ENCODE measurements at regions not wholly inside any gene's neighbourhood (a gene's known extent, or its start where the extent isn't known, plus 50 kb on each side); places are given as distances from the start of the nearest gene placed in this dataset.

DNA sequence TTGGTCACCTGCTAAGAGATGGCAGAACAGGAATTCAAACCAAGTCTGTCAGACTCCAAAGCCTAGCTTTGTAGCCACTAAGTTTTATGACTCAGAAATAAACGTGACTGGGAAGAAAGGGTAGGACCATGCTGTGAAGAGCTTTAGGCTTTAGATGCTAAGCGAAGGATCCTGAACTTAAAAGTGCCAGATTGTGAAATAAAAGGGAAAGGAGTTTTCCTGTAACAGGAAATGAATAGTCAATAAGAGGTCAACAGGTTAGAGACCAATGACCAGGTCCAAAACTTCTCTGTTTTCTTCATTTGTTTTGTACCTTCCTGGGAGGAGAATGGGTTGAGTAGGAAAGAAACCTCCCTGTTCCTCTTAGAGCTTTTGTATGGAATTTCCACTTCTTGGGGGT lies 98.8 kb upstream of the EOLA2 start (continued):
- TF ChIP-seq ZNF296 (CRISPR knock-in tag; conservative IDR thresholded peaks at IDR 0.05), result no peak
- TF ChIP-seq, protein P1, sequence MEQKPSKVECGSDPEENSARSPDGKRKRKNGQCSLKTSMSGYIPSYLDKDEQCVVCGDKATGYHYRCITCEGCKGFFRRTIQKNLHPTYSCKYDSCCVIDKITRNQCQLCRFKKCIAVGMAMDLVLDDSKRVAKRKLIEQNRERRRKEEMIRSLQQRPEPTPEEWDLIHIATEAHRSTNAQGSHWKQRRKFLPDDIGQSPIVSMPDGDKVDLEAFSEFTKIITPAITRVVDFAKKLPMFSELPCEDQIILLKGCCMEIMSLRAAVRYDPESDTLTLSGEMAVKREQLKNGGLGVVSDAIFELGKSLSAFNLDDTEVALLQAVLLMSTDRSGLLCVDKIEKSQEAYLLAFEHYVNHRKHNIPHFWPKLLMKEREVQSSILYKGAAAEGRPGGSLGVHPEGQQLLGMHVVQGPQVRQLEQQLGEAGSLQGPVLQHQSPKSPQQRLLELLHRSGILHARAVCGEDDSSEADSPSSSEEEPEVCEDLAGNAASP (CRISPR knock-in tag; IDR thresholded peaks at IDR 0.05; ENCODE audit: borderline replicate concordance), result no peak
- no peak for TF ChIP-seq MZF1 (CRISPR knock-in tag; IDR thresholded peaks at IDR 0.05; ENCODE audit: borderline replicate concordance)
- TF ChIP-seq, protein P2, sequence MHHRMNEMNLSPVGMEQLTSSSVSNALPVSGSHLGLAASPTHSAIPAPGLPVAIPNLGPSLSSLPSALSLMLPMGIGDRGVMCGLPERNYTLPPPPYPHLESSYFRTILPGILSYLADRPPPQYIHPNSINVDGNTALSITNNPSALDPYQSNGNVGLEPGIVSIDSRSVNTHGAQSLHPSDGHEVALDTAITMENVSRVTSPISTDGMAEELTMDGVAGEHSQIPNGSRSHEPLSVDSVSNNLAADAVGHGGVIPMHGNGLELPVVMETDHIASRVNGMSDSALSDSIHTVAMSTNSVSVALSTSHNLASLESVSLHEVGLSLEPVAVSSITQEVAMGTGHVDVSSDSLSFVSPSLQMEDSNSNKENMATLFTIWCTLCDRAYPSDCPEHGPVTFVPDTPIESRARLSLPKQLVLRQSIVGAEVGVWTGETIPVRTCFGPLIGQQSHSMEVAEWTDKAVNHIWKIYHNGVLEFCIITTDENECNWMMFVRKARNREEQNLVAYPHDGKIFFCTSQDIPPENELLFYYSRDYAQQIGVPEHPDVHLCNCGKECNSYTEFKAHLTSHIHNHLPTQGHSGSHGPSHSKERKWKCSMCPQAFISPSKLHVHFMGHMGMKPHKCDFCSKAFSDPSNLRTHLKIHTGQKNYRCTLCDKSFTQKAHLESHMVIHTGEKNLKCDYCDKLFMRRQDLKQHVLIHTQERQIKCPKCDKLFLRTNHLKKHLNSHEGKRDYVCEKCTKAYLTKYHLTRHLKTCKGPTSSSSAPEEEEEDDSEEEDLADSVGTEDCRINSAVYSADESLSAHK (CRISPR knock-in tag; IDR thresholded peaks at IDR 0.05; ENCODE audit: borderline replicate concordance), result no peak
- TF ChIP-seq GATAD2A (CRISPR knock-in tag; IDR thresholded peaks at IDR 0.05), result peak; percentile 59
- TF ChIP-seq, protein P3, sequence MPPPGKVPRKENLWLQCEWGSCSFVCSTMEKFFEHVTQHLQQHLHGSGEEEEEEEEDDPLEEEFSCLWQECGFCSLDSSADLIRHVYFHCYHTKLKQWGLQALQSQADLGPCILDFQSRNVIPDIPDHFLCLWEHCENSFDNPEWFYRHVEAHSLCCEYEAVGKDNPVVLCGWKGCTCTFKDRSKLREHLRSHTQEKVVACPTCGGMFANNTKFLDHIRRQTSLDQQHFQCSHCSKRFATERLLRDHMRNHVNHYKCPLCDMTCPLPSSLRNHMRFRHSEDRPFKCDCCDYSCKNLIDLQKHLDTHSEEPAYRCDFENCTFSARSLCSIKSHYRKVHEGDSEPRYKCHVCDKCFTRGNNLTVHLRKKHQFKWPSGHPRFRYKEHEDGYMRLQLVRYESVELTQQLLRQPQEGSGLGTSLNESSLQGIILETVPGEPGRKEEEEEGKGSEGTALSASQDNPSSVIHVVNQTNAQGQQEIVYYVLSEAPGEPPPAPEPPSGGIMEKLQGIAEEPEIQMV (CRISPR knock-in tag; IDR thresholded peaks at IDR 0.05; ENCODE audit: low read depth), result no peak
- TF ChIP-seq HNRNPUL1 (IDR thresholded peaks at IDR 0.05; ENCODE audit: low read depth, low read length), result no peak
- TF ChIP-seq ZNF567 (CRISPR knock-in tag; IDR thresholded peaks at IDR 0.05; ENCODE audit: borderline replicate concordance), result no peak
- no peak for TF ChIP-seq CCDC6 (CRISPR knock-in tag; IDR thresholded peaks at IDR 0.05)
- TF ChIP-seq KLF9 (CRISPR knock-in tag; IDR thresholded peaks at IDR 0.05; ENCODE audit: low read depth), result no peak
- TF ChIP-seq, protein P4, sequence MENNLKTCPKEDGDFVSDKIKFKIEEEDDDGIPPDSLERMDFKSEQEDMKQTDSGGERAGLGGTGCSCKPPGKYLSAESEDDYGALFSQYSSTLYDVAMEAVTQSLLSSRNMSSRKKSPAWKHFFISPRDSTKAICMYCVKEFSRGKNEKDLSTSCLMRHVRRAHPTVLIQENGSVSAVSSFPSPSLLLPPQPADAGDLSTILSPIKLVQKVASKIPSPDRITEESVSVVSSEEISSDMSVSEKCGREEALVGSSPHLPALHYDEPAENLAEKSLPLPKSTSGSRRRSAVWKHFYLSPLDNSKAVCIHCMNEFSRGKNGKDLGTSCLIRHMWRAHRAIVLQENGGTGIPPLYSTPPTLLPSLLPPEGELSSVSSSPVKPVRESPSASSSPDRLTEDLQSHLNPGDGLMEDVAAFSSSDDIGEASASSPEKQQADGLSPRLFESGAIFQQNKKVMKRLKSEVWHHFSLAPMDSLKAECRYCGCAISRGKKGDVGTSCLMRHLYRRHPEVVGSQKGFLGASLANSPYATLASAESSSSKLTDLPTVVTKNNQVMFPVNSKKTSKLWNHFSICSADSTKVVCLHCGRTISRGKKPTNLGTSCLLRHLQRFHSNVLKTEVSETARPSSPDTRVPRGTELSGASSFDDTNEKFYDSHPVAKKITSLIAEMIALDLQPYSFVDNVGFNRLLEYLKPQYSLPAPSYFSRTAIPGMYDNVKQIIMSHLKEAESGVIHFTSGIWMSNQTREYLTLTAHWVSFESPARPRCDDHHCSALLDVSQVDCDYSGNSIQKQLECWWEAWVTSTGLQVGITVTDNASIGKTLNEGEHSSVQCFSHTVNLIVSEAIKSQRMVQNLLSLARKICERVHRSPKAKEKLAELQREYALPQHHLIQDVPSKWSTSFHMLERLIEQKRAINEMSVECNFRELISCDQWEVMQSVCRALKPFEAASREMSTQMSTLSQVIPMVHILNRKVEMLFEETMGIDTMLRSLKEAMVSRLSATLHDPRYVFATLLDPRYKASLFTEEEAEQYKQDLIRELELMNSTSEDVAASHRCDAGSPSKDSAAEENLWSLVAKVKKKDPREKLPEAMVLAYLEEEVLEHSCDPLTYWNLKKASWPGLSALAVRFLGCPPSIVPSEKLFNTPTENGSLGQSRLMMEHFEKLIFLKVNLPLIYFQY (CRISPR knock-in tag; IDR thresholded peaks at IDR 0.05; ENCODE audit: borderline replicate concordance), result no peak
- TF ChIP-seq, protein P5, sequence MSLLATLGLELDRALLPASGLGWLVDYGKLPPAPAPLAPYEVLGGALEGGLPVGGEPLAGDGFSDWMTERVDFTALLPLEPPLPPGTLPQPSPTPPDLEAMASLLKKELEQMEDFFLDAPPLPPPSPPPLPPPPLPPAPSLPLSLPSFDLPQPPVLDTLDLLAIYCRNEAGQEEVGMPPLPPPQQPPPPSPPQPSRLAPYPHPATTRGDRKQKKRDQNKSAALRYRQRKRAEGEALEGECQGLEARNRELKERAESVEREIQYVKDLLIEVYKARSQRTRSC (CRISPR knock-in tag; IDR thresholded peaks at IDR 0.05; ENCODE audit: low read depth), result no peak
- no peak for TF ChIP-seq PLRG1 (conservative IDR thresholded peaks at IDR 0.05)
- no peak for TF ChIP-seq MAFG (CRISPR knock-in tag; IDR thresholded peaks at IDR 0.05)
- no peak for TF ChIP-seq ZNF343 (CRISPR knock-in tag; IDR thresholded peaks at IDR 0.05)
- no peak for TF ChIP-seq CENPT (CRISPR knock-in tag; IDR thresholded peaks at IDR 0.05; ENCODE audit: low read depth)
- peak; percentile 52; the same call in 1 of the 2 replicates for TF ChIP-seq MED1 (CRISPR knock-in tag; IDR thresholded peaks at IDR 0.05)
- no peak for TF ChIP-seq SRSF1 (optimal IDR thresholded peaks at IDR 0.05; ENCODE audit: low read depth, low read length)
- no peak for TF ChIP-seq ZNF530 (CRISPR knock-in tag; IDR thresholded peaks at IDR 0.05; ENCODE audit: low read depth)

Measured in HepG2 (cell line).